H1 (cell line): ENCODE measurements at regions not wholly inside any gene's neighbourhood (a gene's known extent, or its start where the extent isn't known, plus 50 kb on each side); places are given as distances from the start of the nearest gene placed in this dataset.

Experiments used
- CTCF ChIA-PET: fragments of 300-600 bp; sonication (Branson Sonifier 250); formaldehyde crosslinking; loops from one replicate; lab custom pipeline; 2021; ENCODE audit not compliant: partially characterized antibody; lab: Charles Lee
- POLR2A ChIA-PET: fragments of 300-600 bp; sonication (Branson Sonifier 250); formaldehyde crosslinking; loops from one replicate; lab custom pipeline; 2021; ENCODE audit warnings: inconsistent platforms; ENCODE audit not compliant: partially characterized antibody; lab: Charles Lee
- DNase-seq, 2 experiments: peaks; one replicate each; pipeline versions ENCODE4 v3.0.0 to v3.0.0-alpha.2; 2010 to 2022; ENCODE audit warnings: low spot score in 2 of 2, low read depth in 1 of 2, mixed read lengths in 1 of 2
- FAIRE-seq: peaks from 2 replicates; lab custom pipeline; 2011; peaks lifted over from hg19 to GRCh38; lab: Jason Lieb, UNC
- H2AFZ ChIP-seq: 2 replicates; pipeline ENCODE4 v1.8.1; 2012; ENCODE audit warnings: low read length, inconsistent platforms
- H2AK5ac ChIP-seq: 2 replicates; pipeline ENCODE4 v1.6.1; 2013; ENCODE audit warnings: low read depth, low read length
- H2BK120ac ChIP-seq: replicated peaks from 2 replicates; pipeline ENCODE3; 2013; ENCODE audit warnings: low read depth, low read length, inconsistent platforms
- H2BK12ac ChIP-seq: 2 replicates; pipeline ENCODE4 v1.6.1; 2013; ENCODE audit warnings: low read depth, low read length
- H2BK15ac ChIP-seq: 2 replicates; pipeline ENCODE4 v1.6.1; 2013; ENCODE audit warnings: low read length
- H2BK20ac ChIP-seq: 2 replicates; pipeline ENCODE4 v1.6.1; 2013; ENCODE audit warnings: low read length
- H2BK5ac ChIP-seq: 2 replicates; pipeline ENCODE4 v1.6.1; 2013; ENCODE audit warnings: low read depth, low read length
- H3K14ac ChIP-seq: 2 replicates; pipeline ENCODE4 v1.6.1; 2013; ENCODE audit warnings: inconsistent platforms; ENCODE audit not compliant: insufficient read length
- H3K18ac ChIP-seq: 2 replicates; pipeline ENCODE4 v1.6.1; 2013; ENCODE audit warnings: low read length; ENCODE audit errors: extremely low read depth
- H3K23ac ChIP-seq: 2 replicates; pipeline ENCODE4 v1.6.1; 2013; ENCODE audit warnings: inconsistent platforms; ENCODE audit not compliant: insufficient read length
- H3K23me2 ChIP-seq: 2 replicates; pipeline ENCODE4 v1.6.1; 2013; ENCODE audit warnings: low read depth, low read length
- H3K27ac ChIP-seq: 2 replicates; pipeline ENCODE4 v1.6.1; 2011; ENCODE audit warnings: low read depth, low read length, inconsistent platforms
- H3K27me3 ChIP-seq, 4 experiments: replicated peaks in 1 of 4; 1 replicate in 1 of 4; 2 replicates in 3 of 4; pipeline versions ENCODE4 v1.6.1 to v1.8.1; 2011 to 2013; ENCODE audit warnings: low read length in 3 of 4, mild to moderate bottlenecking in 3 of 4, inconsistent platforms in 2 of 4, mixed read lengths in 2 of 4, moderate library complexity in 1 of 4; ENCODE audit not compliant: control insufficient read depth in 3 of 4, insufficient read depth in 3 of 4; ENCODE audit errors: extremely low read depth in 1 of 4
- H3K36me3 ChIP-seq, 4 experiments: 2 replicates each; pipeline versions ENCODE4 v1.6.1 to v1.8.1; 2011 to 2013; ENCODE audit warnings: mild to moderate bottlenecking in 4 of 4, low read length in 3 of 4, moderate library complexity in 2 of 4, control low read depth in 1 of 4, inconsistent platforms in 1 of 4; ENCODE audit not compliant: insufficient read depth in 4 of 4, control insufficient read depth in 2 of 4
- H3K4ac ChIP-seq: replicated peaks from 2 replicates; pipeline ENCODE3; 2013; ENCODE audit warnings: low read length, low read depth, mixed read lengths, inconsistent platforms; ENCODE audit not compliant: insufficient read length
- H3K4me1 ChIP-seq, 4 experiments: replicated peaks in 1 of 4; 1 replicate in 1 of 4; 2 replicates in 3 of 4; pipeline versions ENCODE4 v1.6.1 to v1.8.1; 2011 to 2013; ENCODE audit warnings: low read length in 3 of 4, inconsistent platforms in 2 of 4, mixed read lengths in 1 of 4; ENCODE audit not compliant: insufficient read depth in 4 of 4, control insufficient read depth in 3 of 4
- H3K4me2 ChIP-seq, 2 experiments: 2 replicates each; pipeline versions ENCODE4 v1.6.1 to v1.8.1; 2011 to 2013; ENCODE audit warnings: low read depth in 2 of 2, low read length in 2 of 2, control low read depth in 1 of 2, inconsistent platforms in 1 of 2, mild to moderate bottlenecking in 1 of 2; ENCODE audit not compliant: insufficient read depth in 1 of 2
- H3K4me3 ChIP-seq, 4 experiments: fragments of 200-600, 300-600 bp in 1 of 4; sonication (generic), shearing (Covaris generic), sonication (Bioruptor Twin) in 1 of 4; 2 replicates each; pipeline versions ENCODE4 v1.5.1 to v1.8.1; 2011 to 2016; ENCODE audit warnings: low read length in 4 of 4, low read depth in 3 of 4, control low read depth in 2 of 4, inconsistent platforms in 2 of 4, mild to moderate bottlenecking in 2 of 4, mixed read lengths in 1 of 4, moderate library complexity in 1 of 4; ENCODE audit not compliant: insufficient read depth in 2 of 4; ENCODE audit errors: extremely low read depth in 1 of 4
- H3K56ac ChIP-seq: replicated peaks from 2 replicates; pipeline ENCODE3; 2013; ENCODE audit warnings: low read depth, mild to moderate bottlenecking, mixed read lengths, low read length, inconsistent platforms; ENCODE audit not compliant: insufficient read length
- H3K79me1 ChIP-seq: 2 replicates; pipeline ENCODE4 v1.6.1; 2013; ENCODE audit warnings: low read depth, low read length, control low read depth
- H3K79me2 ChIP-seq, 2 experiments: 2 replicates each; pipeline versions ENCODE4 v1.6.1 to v1.8.1; 2012 to 2013; ENCODE audit warnings: low read length in 2 of 2, mild to moderate bottlenecking in 2 of 2, inconsistent platforms in 1 of 2; ENCODE audit not compliant: insufficient read depth in 2 of 2, control insufficient read depth in 1 of 2
- H3K9ac ChIP-seq, 4 experiments: replicated peaks in 1 of 4; 1 replicate in 1 of 4; 2 replicates in 3 of 4; pipeline versions ENCODE4 v1.6.1 to v1.8.1; 2011 to 2013; ENCODE audit warnings: low read depth in 3 of 4, low read length in 3 of 4, control low read depth in 2 of 4, mild to moderate bottlenecking in 2 of 4, moderate library complexity in 2 of 4, inconsistent platforms in 1 of 4; ENCODE audit errors: extremely low read depth in 1 of 4
- H3K9me3 ChIP-seq, 2 experiments: 2 replicates each; pipeline versions ENCODE4 v1.6.1 to v1.8.1; 2012 to 2013; ENCODE audit warnings: mild to moderate bottlenecking in 2 of 2, moderate library complexity in 2 of 2, control low read depth in 1 of 2, inconsistent platforms in 1 of 2, low read depth in 1 of 2, low read length in 1 of 2, mixed read lengths in 1 of 2; ENCODE audit not compliant: insufficient read depth in 2 of 2
- H4K20me1 ChIP-seq, 2 experiments: replicated peaks in 1 of 2; 2 replicates each; pipeline versions ENCODE3 to v1.8.1; 2011 to 2013; ENCODE audit warnings: inconsistent platforms in 2 of 2, low read length in 2 of 2, mild to moderate bottlenecking in 1 of 2; ENCODE audit not compliant: insufficient read depth in 2 of 2, control insufficient read depth in 1 of 2
- H4K5ac ChIP-seq: 2 replicates; pipeline ENCODE4 v1.6.1; 2013; ENCODE audit warnings: low read length, low read depth, mixed read lengths, inconsistent platforms; ENCODE audit not compliant: insufficient read length
- H4K8ac ChIP-seq: 2 replicates; pipeline ENCODE4 v1.8.0; 2013; ENCODE audit warnings: mild to moderate bottlenecking, moderate library complexity, low read length, inconsistent platforms; ENCODE audit not compliant: insufficient read depth; ENCODE audit errors: extremely low read depth
- H4K91ac ChIP-seq: replicated peaks from 2 replicates; pipeline ENCODE3; 2013; ENCODE audit warnings: low read length, mixed read lengths, inconsistent platforms; ENCODE audit not compliant: insufficient read length
- ASH2L ChIP-seq: fragments of 200-600, 300-600 bp; sonication (generic); IDR thresholded peaks from one replicate; pipeline ENCODE4 v1.7.1; 2017; ENCODE audit warnings: low read length
- CHD1 ChIP-seq: IDR thresholded peaks from 2 replicates; pipeline ENCODE4 v1.6.1; 2012; ENCODE audit warnings: low read depth, low read length, improper control_type of control experiment
- CTBP2 ChIP-seq: IDR thresholded peaks from 2 replicates; pipeline ENCODE4 v1.7.0; 2011; ENCODE audit warnings: borderline replicate concordance, mild to moderate bottlenecking, moderate library complexity, mixed read lengths, low read length; ENCODE audit not compliant: insufficient read depth, insufficient read length
- EZH2 ChIP-seq: fragments of 200-600 bp; sonication (generic); IDR thresholded peaks from 2 replicates; pipeline ENCODE4 v1.7.1; 2012; ENCODE audit warnings: low read depth, mild to moderate bottlenecking, moderate library complexity, low read length, inconsistent platforms; ENCODE audit not compliant: severe bottlenecking
- POLR2A ChIP-seq, 2 experiments: IDR thresholded peaks; 1 replicate in 1 of 2; 2 replicates in 1 of 2; pipeline ENCODE4 v1.6.1; 2011; ENCODE audit warnings: low read depth in 2 of 2, low read length in 2 of 2, mild to moderate bottlenecking in 2 of 2; ENCODE audit errors: control extremely low read depth in 1 of 2
- YY1 ChIP-seq: IDR thresholded peaks from 2 replicates; pipeline ENCODE4 v1.6.1; 2011; ENCODE audit warnings: low read depth, mild to moderate bottlenecking, low read length
- TF ChIP-seq, protein P1 (sequence below), 3 experiments: IDR thresholded peaks; 1 replicate in 2 of 3; 2 replicates in 1 of 3; pipeline versions ENCODE4 v1.5.1 to v1.6.1; 2011; ENCODE audit warnings: low read length in 3 of 3, mild to moderate bottlenecking in 3 of 3, inconsistent platforms in 2 of 3, low read depth in 1 of 3, moderate library complexity in 1 of 3; ENCODE audit not compliant: insufficient read depth in 1 of 3; ENCODE audit errors: control extremely low read depth in 1 of 3

- Histone ChIP-seq H3K18ac (no peak overlapping the region), H3K79me1 (no peaks in the 10 kb centered on the region), H3K4me1 (peaks cover 0 to 6% (median 0%) of the 10 kb centered on the region in 4 experiments; a peak in 2 of 7 replicates), H2BK5ac (no peak overlapping the region), H3K4me2 (no peak overlapping the region), H2BK15ac (no peak overlapping the region), H3K14ac (no peak overlapping the region), H4K91ac (no peak overlapping the region), H2AFZ (no peak overlapping the region), H3K9ac (no peak overlapping the region), H2BK12ac (no peak overlapping the region), H4K5ac (no peak overlapping the region), H2BK120ac (no peak overlapping the region), H3K4ac (no peak overlapping the region), H3K36me3 (no peaks in the 10 kb centered on the region), H3K23me2 (no peaks in the 10 kb centered on the region), H3K79me2 (no peaks in the 10 kb centered on the region), H4K8ac (no peak overlapping the region), H2AK5ac (no peak overlapping the region), H3K27ac (no peak overlapping the region), H3K23ac (no peak overlapping the region), H3K27me3 (no peaks in the 10 kb centered on the region), H2BK20ac (no peak overlapping the region), H4K20me1 (no peaks in the 10 kb centered on the region), H3K9me3 (no peaks in the 10 kb centered on the region), H3K4me3 (no peak overlapping the region), H3K56ac (no peak overlapping the region)
- no peak for DNase-seq
- ChIA-PET POLR2A (no interaction called here), CTCF (no interaction called here)
- FAIRE-seq, result no peak
- TF ChIP-seq CHD1, result no peak
- TF ChIP-seq CTBP2, result no peak
- TF ChIP-seq POLR2A (IDR thresholded peaks at IDR 0.05; ENCODE audit: control extremely low read depth in 1 of 2, low read depth in 2 of 2, low read length in 2 of 2), result no peak
- TF ChIP-seq, protein P1, sequence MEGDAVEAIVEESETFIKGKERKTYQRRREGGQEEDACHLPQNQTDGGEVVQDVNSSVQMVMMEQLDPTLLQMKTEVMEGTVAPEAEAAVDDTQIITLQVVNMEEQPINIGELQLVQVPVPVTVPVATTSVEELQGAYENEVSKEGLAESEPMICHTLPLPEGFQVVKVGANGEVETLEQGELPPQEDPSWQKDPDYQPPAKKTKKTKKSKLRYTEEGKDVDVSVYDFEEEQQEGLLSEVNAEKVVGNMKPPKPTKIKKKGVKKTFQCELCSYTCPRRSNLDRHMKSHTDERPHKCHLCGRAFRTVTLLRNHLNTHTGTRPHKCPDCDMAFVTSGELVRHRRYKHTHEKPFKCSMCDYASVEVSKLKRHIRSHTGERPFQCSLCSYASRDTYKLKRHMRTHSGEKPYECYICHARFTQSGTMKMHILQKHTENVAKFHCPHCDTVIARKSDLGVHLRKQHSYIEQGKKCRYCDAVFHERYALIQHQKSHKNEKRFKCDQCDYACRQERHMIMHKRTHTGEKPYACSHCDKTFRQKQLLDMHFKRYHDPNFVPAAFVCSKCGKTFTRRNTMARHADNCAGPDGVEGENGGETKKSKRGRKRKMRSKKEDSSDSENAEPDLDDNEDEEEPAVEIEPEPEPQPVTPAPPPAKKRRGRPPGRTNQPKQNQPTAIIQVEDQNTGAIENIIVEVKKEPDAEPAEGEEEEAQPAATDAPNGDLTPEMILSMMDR (IDR thresholded peaks at IDR 0.05; ENCODE audit: control extremely low read depth in 1 of 3, insufficient read depth in 1 of 3, low read depth in 1 of 3, low read length in 3 of 3), result no peak
- TF ChIP-seq EZH2, result no peak
- TF ChIP-seq ASH2L, result no peak
- no peak for TF ChIP-seq YY1
These were observed 252.2 kb downstream of the ELAVL2 start for GRCh38 chr9:23573800-23574199.
